ENCODE measurements at regions not wholly inside any gene's neighbourhood (a gene's known extent, or its start where the extent isn't known, plus 50 kb on each side); places are given as distances from the start of the nearest gene placed in this dataset.

GRCh38 chr11:110903830-110904229 is 191.6 kb upstream of the ARHGAP20 start:
- TF ChIP-seq EZH2 (IDR thresholded peaks at IDR 0.05) (no peak), CTCF (IDR thresholded peaks at IDR 0.05) (no peak), EZH2phosphoT487 (IDR thresholded peaks at IDR 0.05) (no peak)
